Ovary (tissue), 3 donors: ENCODE measurements at regions not wholly inside any gene's neighbourhood (a gene's known extent, or its start where the extent isn't known, plus 50 kb on each side); places are given as distances from the start of the nearest gene placed in this dataset.

Experiments used
- CTCF ChIP-seq, 3 donors: fragments of 450-650 bp in 2 of 3; fragments of 200-600 bp in 1 of 3; IDR thresholded peaks; one replicate each; pipeline versions ENCODE4 v1.5.1 to v1.8.0; 2016 to 2022; ENCODE audit warnings: antibody characterized with exemption in 3 of 3, mild to moderate bottlenecking in 1 of 3
- EP300 ChIP-seq: sonication (generic); formaldehyde crosslinking; IDR thresholded peaks from one replicate; pipeline ENCODE4 v1.6.1; 2017; ENCODE audit warnings: antibody characterized with exemption
- POLR2A ChIP-seq: fragments of 450-650 bp; IDR thresholded peaks from one replicate; pipeline ENCODE4 v1.6.1; 2017; ENCODE audit warnings: antibody characterized with exemption, mild to moderate bottlenecking, moderate library complexity
- donor health status: DM: no; HTN: no; CAD: no.

GRCh38 chr2:105645031-105645937, 99.4 kb upstream of the NCK2 start:
- TF ChIP-seq EP300 (no peak), CTCF (IDR thresholded peaks at IDR 0.05) (no peak), POLR2A (no peak)
